B cell (primary cell): ENCODE measurements at regions not wholly inside any gene's neighbourhood (a gene's known extent, or its start where the extent isn't known, plus 50 kb on each side); places are given as distances from the start of the nearest gene placed in this dataset.

Source experiments
- EZH2 ChIP-seq: IDR thresholded peaks from 2 replicates; pipeline ENCODE4 v1.6.1; 2012; ENCODE audit warnings: borderline replicate concordance, low read depth, mild to moderate bottlenecking, moderate library complexity, low read length; ENCODE audit not compliant: insufficient read depth, poor library complexity, severe bottlenecking
- TF ChIP-seq, protein P1 (sequence below): fragments of 200-600 bp; IDR thresholded peaks from one replicate; pipeline ENCODE4 v1.8.0; 2022; ENCODE audit warnings: antibody characterized with exemption, mild to moderate bottlenecking

DNA sequence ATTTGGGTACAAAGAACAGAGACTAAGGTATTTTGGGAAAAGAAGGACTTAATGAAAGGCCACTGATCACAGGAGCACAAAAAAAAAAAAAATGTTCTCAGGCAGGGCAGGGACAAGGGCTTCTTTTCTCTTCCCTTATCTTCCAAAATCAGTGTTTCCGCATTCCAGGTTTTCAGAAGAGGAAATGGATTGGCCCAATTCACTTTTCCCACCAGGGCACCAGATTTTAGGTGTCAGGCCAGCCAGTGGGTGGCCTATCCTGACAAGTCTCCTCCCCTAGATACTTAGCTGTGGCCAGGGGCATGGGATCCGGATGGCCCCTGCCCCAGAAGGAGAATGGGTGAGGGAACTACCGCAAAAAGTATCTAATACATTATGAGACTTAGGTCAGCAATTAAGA lies 88.9 kb upstream of the WAC start:
- TF ChIP-seq, protein P1, sequence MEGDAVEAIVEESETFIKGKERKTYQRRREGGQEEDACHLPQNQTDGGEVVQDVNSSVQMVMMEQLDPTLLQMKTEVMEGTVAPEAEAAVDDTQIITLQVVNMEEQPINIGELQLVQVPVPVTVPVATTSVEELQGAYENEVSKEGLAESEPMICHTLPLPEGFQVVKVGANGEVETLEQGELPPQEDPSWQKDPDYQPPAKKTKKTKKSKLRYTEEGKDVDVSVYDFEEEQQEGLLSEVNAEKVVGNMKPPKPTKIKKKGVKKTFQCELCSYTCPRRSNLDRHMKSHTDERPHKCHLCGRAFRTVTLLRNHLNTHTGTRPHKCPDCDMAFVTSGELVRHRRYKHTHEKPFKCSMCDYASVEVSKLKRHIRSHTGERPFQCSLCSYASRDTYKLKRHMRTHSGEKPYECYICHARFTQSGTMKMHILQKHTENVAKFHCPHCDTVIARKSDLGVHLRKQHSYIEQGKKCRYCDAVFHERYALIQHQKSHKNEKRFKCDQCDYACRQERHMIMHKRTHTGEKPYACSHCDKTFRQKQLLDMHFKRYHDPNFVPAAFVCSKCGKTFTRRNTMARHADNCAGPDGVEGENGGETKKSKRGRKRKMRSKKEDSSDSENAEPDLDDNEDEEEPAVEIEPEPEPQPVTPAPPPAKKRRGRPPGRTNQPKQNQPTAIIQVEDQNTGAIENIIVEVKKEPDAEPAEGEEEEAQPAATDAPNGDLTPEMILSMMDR: no peak
- no peak for TF ChIP-seq EZH2
